GM12892 (cell line): ENCODE measurements at regions not wholly inside any gene's neighbourhood (a gene's known extent, or its start where the extent isn't known, plus 50 kb on each side); places are given as distances from the start of the nearest gene placed in this dataset.

Source experiments
- POLR2A ChIP-seq: IDR thresholded peaks from 2 replicates; pipeline ENCODE4 v1.6.1; 2011; ENCODE audit warnings: low read depth, low read length, control low read depth
- POLR2AphosphoS5 ChIP-seq: IDR thresholded peaks from 2 replicates; pipeline ENCODE4 v1.6.1; 2011; ENCODE audit warnings: low read depth, low read length, control low read depth
- TAF1 ChIP-seq: IDR thresholded peaks from 2 replicates; pipeline ENCODE4 v1.6.1; 2011; ENCODE audit warnings: low read depth, mild to moderate bottlenecking, control low read depth, low read length, borderline replicate concordance

DNA sequence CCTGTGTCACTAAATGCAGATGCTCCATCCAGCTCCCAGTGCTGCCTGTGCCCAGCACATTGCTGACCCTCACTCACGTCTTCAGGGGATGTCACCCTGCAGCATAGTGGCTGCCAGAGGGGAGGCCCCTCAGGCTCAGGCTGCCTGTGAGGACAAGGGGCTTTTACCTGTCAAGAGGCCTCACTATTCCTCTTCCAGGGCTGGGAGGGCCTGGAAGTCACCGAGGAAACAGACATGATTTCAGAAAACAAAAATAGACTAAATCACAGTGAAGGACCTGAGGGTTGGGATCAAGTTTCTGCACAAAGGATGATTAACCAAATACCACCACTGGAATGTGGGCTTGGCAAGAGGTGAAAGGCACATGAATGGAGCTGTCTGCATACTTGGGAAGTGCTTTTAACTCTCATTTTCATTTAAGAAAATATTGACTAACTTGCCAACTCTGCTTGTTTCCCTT lies 1202.3 kb downstream of the BCL11B start:
- TF ChIP-seq POLR2A (no peak), TAF1 (no peak), POLR2AphosphoS5 (no peak)
